Naive thymus-derived CD4-positive, alpha-beta T cell (primary cell): ENCODE measurements at regions not wholly inside any gene's neighbourhood (a gene's known extent, or its start where the extent isn't known, plus 50 kb on each side); places are given as distances from the start of the nearest gene placed in this dataset.

Source experiments
- ATAC-seq: fragments of 150-1000 bp; cut with Tn5 transposase; 2 replicates; pipeline ENCODE4 v1.10.0; 2021; ENCODE audit warnings: mild to moderate bottlenecking, moderate library complexity
- CTCF ChIA-PET: fragments of 350-600 bp; sonication (Branson Sonifier 250); formaldehyde crosslinking; loops from one replicate; lab custom pipeline; 2021; ENCODE audit warnings: antibody characterized with exemption; lab: Charles Lee
- POLR2A ChIA-PET: fragments of 350-600 bp; sonication (Branson Sonifier 250); formaldehyde crosslinking; loops from one replicate; lab custom pipeline; 2021; ENCODE audit warnings: antibody characterized with exemption, inconsistent platforms; lab: Charles Lee
- DNase-seq, 9 donors: peaks; one replicate each; pipeline versions ENCODE4 v3.0.0 to v3.0.0-alpha.2; 2020 to 2022; ENCODE audit warnings: mixed read lengths in 1 of 9
- H3K27ac ChIP-seq: one replicate; pipeline ENCODE4 v1.7.0; 2013; ENCODE audit warnings: mild to moderate bottlenecking, low read depth, low read length, moderate library complexity
- H3K27me3 ChIP-seq, 2 donors: one replicate each; pipeline ENCODE4 v1.7.0; 2013; ENCODE audit warnings: low read length in 2 of 2, mild to moderate bottlenecking in 2 of 2, moderate library complexity in 2 of 2; ENCODE audit not compliant: control insufficient read depth in 2 of 2, insufficient read depth in 2 of 2
- H3K36me3 ChIP-seq, 3 experiments: 1 replicate in 2 of 3; 2 replicates in 1 of 3; pipeline ENCODE4 v1.7.0; 2013; ENCODE audit warnings: low read length in 3 of 3, mild to moderate bottlenecking in 3 of 3, moderate library complexity in 1 of 3; ENCODE audit not compliant: insufficient read depth in 3 of 3, control insufficient read depth in 2 of 3
- H3K4me1 ChIP-seq, 2 donors: one replicate each; pipeline ENCODE4 v1.7.0; 2013; ENCODE audit warnings: low read length in 2 of 2, mild to moderate bottlenecking in 2 of 2, moderate library complexity in 1 of 2; ENCODE audit not compliant: control insufficient read depth in 2 of 2, insufficient read depth in 2 of 2
- H3K4me3 ChIP-seq: 2 replicates; pipeline ENCODE4 v1.7.0; 2013; ENCODE audit warnings: mild to moderate bottlenecking, low read length
- H3K9me3 ChIP-seq, 3 experiments: 1 replicate in 2 of 3; 2 replicates in 1 of 3; pipeline ENCODE4 v1.7.0; 2013; ENCODE audit warnings: low read length in 3 of 3; ENCODE audit not compliant: control insufficient read depth in 2 of 3
- H3K27ac Mint-ChIP-seq, 9 donors: one replicate each; pipeline ENCODE4 v1.8.0; 2020 to 2022; ENCODE audit warnings: mixed read lengths in 9 of 9, mild to moderate bottlenecking in 8 of 9, moderate library complexity in 5 of 9, inconsistent platforms in 2 of 9
- H3K27me3 Mint-ChIP-seq, 5 donors: one replicate each; pipeline ENCODE4 v1.8.0; 2021 to 2022; ENCODE audit warnings: mixed read lengths in 5 of 5, mild to moderate bottlenecking in 1 of 5
- H3K36me3 Mint-ChIP-seq, 5 donors: one replicate each; pipeline ENCODE4 v1.8.0; 2020 to 2022; ENCODE audit warnings: mixed read lengths in 5 of 5, mild to moderate bottlenecking in 3 of 5, inconsistent platforms in 1 of 5
- H3K4me1 Mint-ChIP-seq, 7 donors: one replicate each; pipeline ENCODE4 v1.8.0; 2020 to 2022; ENCODE audit warnings: mixed read lengths in 7 of 7, mild to moderate bottlenecking in 3 of 7, inconsistent platforms in 1 of 7
- H3K4me3 Mint-ChIP-seq, 10 donors: one replicate each; pipeline ENCODE4 v1.8.0; 2020 to 2022; ENCODE audit warnings: mild to moderate bottlenecking in 10 of 10, mixed read lengths in 10 of 10, moderate library complexity in 6 of 10, inconsistent platforms in 2 of 10
- H3K9me3 Mint-ChIP-seq, 11 donors: one replicate each; pipeline ENCODE4 v1.8.0; 2020 to 2022; ENCODE audit warnings: mixed read lengths in 11 of 11, mild to moderate bottlenecking in 4 of 11, inconsistent platforms in 1 of 11, moderate library complexity in 1 of 11
- intact Hi-C, 2 donors: fragments of 100-400 bp; cut with micrococcal nuclease; formaldehyde crosslinking; loops; one replicate each; pipeline ENCODE4 v1.15.1; 2023

DNA sequence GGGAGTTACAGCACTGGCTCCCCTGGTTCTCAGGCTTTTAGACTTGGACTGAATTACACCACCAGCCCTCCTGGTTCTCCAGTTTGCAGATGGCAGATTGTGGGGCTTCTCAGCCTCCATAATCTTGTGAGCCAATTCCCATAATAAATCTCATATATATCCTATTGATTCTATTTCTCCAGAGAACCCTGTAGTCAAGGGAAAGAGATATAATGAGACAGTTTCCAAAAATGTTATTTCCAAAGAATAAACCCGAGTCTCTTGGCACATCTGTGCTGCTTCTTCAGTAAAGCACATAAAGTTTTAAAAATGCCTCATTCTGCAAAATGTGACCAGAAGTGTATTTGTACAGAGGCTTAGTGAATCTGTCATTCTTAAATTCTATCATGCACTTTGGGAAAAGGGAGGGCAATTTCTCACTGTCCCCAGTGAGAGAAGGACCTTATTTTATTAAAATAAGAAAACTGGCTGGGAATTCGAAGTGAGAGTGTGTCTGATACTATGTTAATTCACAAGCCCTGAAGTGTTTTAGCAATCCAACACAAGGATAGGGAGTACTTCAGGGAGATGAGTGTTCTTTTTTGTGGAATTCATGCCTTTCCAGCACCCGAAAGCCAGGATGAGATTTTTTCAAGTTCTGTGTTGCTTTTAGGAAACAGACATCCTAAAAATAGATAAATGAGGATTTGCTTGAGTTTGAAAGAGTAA lies 282.4 kb upstream of the CHAC2 start:
- DNase-seq: no peak
- Mint-ChIP-seq H3K4me1 (no peaks in the 10 kb centered on the region), H3K9me3 (peaks cover 0 to 5% (median 1%) of the 10 kb centered on the region in 11 donors), H3K27ac (no peak overlapping the region), H3K27me3 (peaks cover 0 to 5% (median 0%) of the 10 kb centered on the region in 5 donors), H3K4me3 (no peak overlapping the region), H3K36me3 (peaks cover 0 to 3% (median 0%) of the 10 kb centered on the region in 5 donors)
- Histone ChIP-seq H3K27ac (no peak overlapping the region), H3K4me1 (no peaks in the 10 kb centered on the region), H3K36me3 (no peaks in the 10 kb centered on the region), H3K4me3 (no peak overlapping the region), H3K9me3 (no peaks in the 10 kb centered on the region), H3K27me3 (no peaks in the 10 kb centered on the region)
- POLR2A ChIA-PET: interaction anchor here (0.7 kb wide), 1 partner anchor 43 kb away, joined by 3 read pairs; no protein-coding TSS in a partner anchor
- intact Hi-C loops: no loop called here
- CTCF ChIA-PET: no interaction called here
- ATAC-seq: no peak

DNA sequence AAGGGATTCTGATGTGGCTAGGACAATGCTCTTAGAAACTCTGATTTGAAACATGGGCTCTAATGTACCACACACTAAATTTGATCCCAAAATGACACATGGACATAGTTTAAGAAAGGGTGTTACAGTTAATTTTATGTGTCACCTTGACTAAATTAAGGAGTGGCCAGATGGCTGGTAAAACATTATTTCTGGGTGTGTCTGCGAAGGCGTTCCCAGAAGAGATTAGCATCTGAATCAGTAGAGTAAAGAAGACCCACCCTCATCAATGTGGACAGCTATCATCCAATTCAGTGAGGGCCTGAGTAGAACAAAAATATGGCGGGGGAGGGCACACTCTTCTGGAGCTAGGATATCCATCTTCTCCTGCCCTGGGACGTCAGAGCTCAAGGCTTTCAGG lies 283.1 kb upstream of the CHAC2 start:
- H3K4me3 Mint-ChIP-seq: no peak overlapping the region
- Histone ChIP-seq H3K27me3 (no peaks in the 10 kb centered on the region), H3K4me1 (no peaks in the 10 kb centered on the region), H3K36me3 (no peaks in the 10 kb centered on the region), H3K4me3 (no peak overlapping the region), H3K27ac (no peak overlapping the region), H3K9me3 (no peaks in the 10 kb centered on the region)
- DNase-seq: no peak
- no peaks in the 10 kb centered on the region for H3K4me1 Mint-ChIP-seq
- CTCF ChIA-PET: no interaction called here
- H3K9me3 Mint-ChIP-seq: peaks cover 0 to 5% (median 1%) of the 10 kb centered on the region in 11 donors
- intact Hi-C loops: no loop called here
- H3K27me3 Mint-ChIP-seq: peaks cover 0 to 5% (median 0%) of the 10 kb centered on the region in 5 donors
- peaks cover 0 to 3% (median 0%) of the 10 kb centered on the region in 5 donors for H3K36me3 Mint-ChIP-seq
- no peak for ATAC-seq
- POLR2A ChIA-PET: interaction anchor here (0.7 kb wide), 1 partner anchor 42 kb away, joined by 3 read pairs; no protein-coding TSS in a partner anchor
- no peak overlapping the region for H3K27ac Mint-ChIP-seq

- H3K27me3 Mint-ChIP-seq: peaks cover 0 to 16% (median 2%) of the 10 kb centered on the region in 5 donors
- intact Hi-C loops: no loop called here
- no peaks in the 10 kb centered on the region for H3K4me1 Mint-ChIP-seq
- H3K36me3 Mint-ChIP-seq: peaks cover 0 to 3% (median 0%) of the 10 kb centered on the region in 5 donors
- ATAC-seq (no peak), DNase-seq (no peak)
- H3K4me3 Mint-ChIP-seq: no peak overlapping the region
- ChIA-PET CTCF (no interaction called here), POLR2A (no interaction called here)
- H3K4me3 ChIP-seq: no peak overlapping the region
- peaks cover 0 to 4% (median 2%) of the 10 kb centered on the region in 11 donors for H3K9me3 Mint-ChIP-seq
- H3K4me1 ChIP-seq: no peaks in the 10 kb centered on the region
- no peak overlapping the region for H3K27ac ChIP-seq
- H3K27ac Mint-ChIP-seq: no peak overlapping the region
- H3K36me3 ChIP-seq: no peaks in the 10 kb centered on the region
- no peaks in the 10 kb centered on the region for H3K9me3 ChIP-seq
- H3K27me3 ChIP-seq: no peaks in the 10 kb centered on the region
Observed at GRCh38 chr2:53477517-53477916, 290.1 kb upstream of the CHAC2 start.

DNA sequence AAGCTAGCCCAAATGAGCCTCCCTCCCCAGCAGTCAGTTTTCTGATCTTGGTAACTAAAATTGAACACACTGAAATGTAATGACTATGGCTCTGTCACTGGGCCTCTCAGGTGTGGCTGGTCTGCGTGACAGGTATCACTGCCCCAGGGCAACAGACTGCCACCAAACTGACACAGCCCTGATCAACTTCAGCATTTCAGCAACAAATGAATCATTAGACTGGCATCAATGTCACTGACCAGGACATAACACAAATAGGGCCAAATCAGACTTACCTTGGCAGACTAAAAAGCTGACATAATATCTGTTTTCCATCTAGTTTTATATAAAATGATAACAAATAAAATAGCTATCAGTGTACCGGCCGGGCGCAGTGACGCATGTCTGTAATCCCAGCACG lies 290.8 kb upstream of the CHAC2 start:
- Mint-ChIP-seq H3K4me1 (no peaks in the 10 kb centered on the region), H3K4me3 (no peak overlapping the region), H3K27me3 (peaks cover 0 to 13% (median 2%) of the 10 kb centered on the region in 5 donors), H3K27ac (no peak overlapping the region), H3K36me3 (no peaks in the 10 kb centered on the region), H3K9me3 (peaks cover 0 to 3% (median 0%) of the 10 kb centered on the region in 11 donors)
- ChIA-PET CTCF (no interaction called here), POLR2A (no interaction called here)
- intact Hi-C loops: no loop called here
- no peak for DNase-seq
- ATAC-seq: no peak
- no peak overlapping the region for H3K4me3 ChIP-seq
- H3K9me3 ChIP-seq: no peaks in the 10 kb centered on the region
- H3K27me3 ChIP-seq: no peaks in the 10 kb centered on the region
- H3K36me3 ChIP-seq: no peaks in the 10 kb centered on the region
- H3K4me1 ChIP-seq: no peaks in the 10 kb centered on the region
- H3K27ac ChIP-seq: no peak overlapping the region

DNA sequence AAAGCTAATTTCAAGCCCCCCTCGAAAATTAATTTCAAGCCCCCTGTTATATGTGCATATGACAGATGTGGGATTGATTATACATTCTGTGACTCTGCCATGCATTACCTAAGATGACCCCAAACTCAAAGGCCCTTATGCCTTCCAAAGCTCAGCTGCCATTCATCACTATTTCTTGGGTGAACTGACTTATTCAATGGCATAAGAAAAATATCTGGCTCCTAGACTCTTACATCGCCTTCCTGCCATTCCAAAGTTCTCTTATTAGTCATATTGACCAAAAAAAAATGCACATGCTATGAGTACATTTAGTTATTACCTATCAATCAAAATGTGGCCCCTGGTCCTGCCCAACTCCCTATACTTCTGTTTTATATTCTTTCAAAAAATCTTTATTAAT lies 291.8 kb upstream of the CHAC2 start:
- no peak overlapping the region for H3K27ac ChIP-seq
- no peak for DNase-seq
- intact Hi-C loops: no loop called here
- Mint-ChIP-seq H3K9me3 (peaks cover 0 to 6% (median 0%) of the 10 kb centered on the region in 11 donors), H3K27me3 (peaks cover 0 to 13% (median 2%) of the 10 kb centered on the region in 5 donors), H3K27ac (no peak overlapping the region), H3K4me3 (no peak overlapping the region), H3K4me1 (no peaks in the 10 kb centered on the region), H3K36me3 (no peaks in the 10 kb centered on the region)
- ATAC-seq: no peak
- no peak overlapping the region for H3K4me3 ChIP-seq
- H3K4me1 ChIP-seq: no peaks in the 10 kb centered on the region
- H3K27me3 ChIP-seq: no peaks in the 10 kb centered on the region
- no peaks in the 10 kb centered on the region for H3K9me3 ChIP-seq
- ChIA-PET POLR2A (no interaction called here), CTCF (no interaction called here)
- no peaks in the 10 kb centered on the region for H3K36me3 ChIP-seq

- no peak overlapping the region for H3K27ac Mint-ChIP-seq
- peaks cover 0 to 15% (median 2%) of the 10 kb centered on the region in 5 donors for H3K27me3 Mint-ChIP-seq
- Histone ChIP-seq H3K27ac (no peak overlapping the region), H3K27me3 (no peaks in the 10 kb centered on the region), H3K9me3 (no peaks in the 10 kb centered on the region), H3K36me3 (no peaks in the 10 kb centered on the region), H3K4me3 (no peak overlapping the region), H3K4me1 (no peaks in the 10 kb centered on the region)
- ATAC-seq (no peak), DNase-seq (no peak)
- intact Hi-C loops: no loop called here
- H3K4me1 Mint-ChIP-seq: no peaks in the 10 kb centered on the region
- no peaks in the 10 kb centered on the region for H3K36me3 Mint-ChIP-seq
- peaks cover 0 to 7% (median 0%) of the 10 kb centered on the region in 11 donors for H3K9me3 Mint-ChIP-seq
- ChIA-PET POLR2A (no interaction called here), CTCF (no interaction called here)
- no peak overlapping the region for H3K4me3 Mint-ChIP-seq
Observed at GRCh38 chr2:53475321-53475720, 292.3 kb upstream of the CHAC2 start.

- no peak for ATAC-seq
- Histone ChIP-seq H3K4me3 (no peak overlapping the region), H3K27me3 (no peaks in the 10 kb centered on the region), H3K4me1 (no peaks in the 10 kb centered on the region), H3K9me3 (no peaks in the 10 kb centered on the region), H3K36me3 (no peaks in the 10 kb centered on the region), H3K27ac (no peak overlapping the region)
- DNase-seq: no peak
- Mint-ChIP-seq H3K27me3 (peaks cover 0 to 16% (median 2%) of the 10 kb centered on the region in 5 donors), H3K36me3 (no peaks in the 10 kb centered on the region), H3K9me3 (peaks cover 0 to 7% (median 0%) of the 10 kb centered on the region in 11 donors), H3K4me1 (no peaks in the 10 kb centered on the region), H3K27ac (no peak overlapping the region), H3K4me3 (no peak overlapping the region)
- intact Hi-C loops: no loop called here
- ChIA-PET CTCF (no interaction called here), POLR2A (no interaction called here)
Observed at GRCh38 chr2:53474914-53475313, 292.7 kb upstream of the CHAC2 start.
